ENCODE measurements at regions not wholly inside any gene's neighbourhood (a gene's known extent, or its start where the extent isn't known, plus 50 kb on each side); places are given as distances from the start of the nearest gene placed in this dataset.

DNA sequence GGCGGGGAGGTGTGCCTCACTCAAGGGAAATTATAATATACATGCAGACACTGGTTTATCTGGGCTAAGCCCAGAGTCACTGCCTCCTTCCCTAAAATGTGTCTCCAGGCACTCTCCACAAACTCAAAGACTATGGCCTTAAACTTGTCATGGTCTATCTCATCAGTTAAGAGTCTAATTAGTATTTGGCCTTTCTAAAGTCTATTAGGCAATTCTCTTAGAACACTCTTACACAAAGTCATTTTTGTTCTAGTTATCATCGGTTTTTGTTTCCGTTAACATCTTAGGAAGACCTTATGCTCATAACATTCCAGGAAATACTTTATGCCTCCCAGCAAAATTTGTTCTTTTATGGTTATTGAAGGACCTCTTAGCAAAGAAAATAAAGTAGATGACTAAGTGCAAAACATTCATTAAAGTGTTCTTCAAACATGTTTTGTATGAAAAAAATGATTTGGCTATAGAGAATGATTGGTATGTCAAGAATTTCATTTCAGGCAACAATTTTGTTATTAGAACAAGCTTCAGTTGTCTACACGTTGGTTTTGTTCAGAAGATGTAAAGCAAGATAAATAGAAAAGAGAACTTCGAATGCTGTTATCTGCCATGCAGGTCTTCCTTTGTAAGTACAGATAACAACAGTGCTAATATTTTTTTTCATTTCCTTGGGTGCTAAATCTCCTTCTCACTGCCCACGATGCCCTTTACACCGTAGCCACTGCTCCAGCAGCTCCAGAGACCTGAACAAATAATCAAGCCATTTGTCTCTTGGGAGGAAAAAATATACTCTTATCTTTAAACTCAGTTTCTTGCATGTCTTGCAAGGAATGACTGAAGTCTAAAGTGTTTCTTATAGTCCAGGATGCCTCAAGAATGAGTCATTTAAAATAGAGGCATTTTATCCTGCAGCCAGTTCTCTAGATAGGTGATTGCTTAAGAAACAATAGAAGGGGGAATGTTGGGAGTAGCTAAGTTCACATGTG lies 170.4 kb downstream of the HTR1B start:
- no peak for TF ChIP-seq CTCF (IDR thresholded peaks at IDR 0.05 in 4 of 5, conservative IDR thresholded peaks at IDR 0.05 in 1 of 5)
- TF ChIP-seq POLR2A (IDR thresholded peaks at IDR 0.05) = no peak
- in situ Hi-C loops (cut with MboI; ENCODE audit: low sequenced_read_pairs in 4 of 4) (no loop called here), intact Hi-C loops (cut with DNase I; ENCODE audit: low total_unique reads) (no loop called here)
- no peaks in the 10 kb centered on the region for H3K36me3 ChIP-seq
- ATAC-seq (no peak), DNase-seq (no peak)
- H3K9me3 ChIP-seq = no peaks in the 10 kb centered on the region
- no peak overlapping the region for H3K4me3 ChIP-seq
- H3K27ac ChIP-seq = no peak overlapping the region
- no peaks in the 10 kb centered on the region for H3K4me1 ChIP-seq
- H3K27me3 ChIP-seq = no peaks in the 10 kb centered on the region

GRCh38 chr6:77290798-77291197 lies 172.5 kb downstream of the HTR1B start:
- DNase-seq = no peak
- TF ChIP-seq POLR2A (IDR thresholded peaks at IDR 0.05) = no peak
- Histone ChIP-seq H3K27me3 (no peaks in the 10 kb centered on the region), H3K9me3 (no peaks in the 10 kb centered on the region), H3K4me3 (no peak overlapping the region), H3K36me3 (no peaks in the 10 kb centered on the region), H3K27ac (no peak overlapping the region), H3K4me1 (no peaks in the 10 kb centered on the region)
- in situ Hi-C loops (cut with MboI; ENCODE audit: low sequenced_read_pairs in 4 of 4) (no loop called here), intact Hi-C loops (cut with DNase I; ENCODE audit: low total_unique reads) (no loop called here)
- no peak for ATAC-seq

- TF ChIP-seq POLR2A (IDR thresholded peaks at IDR 0.05) (no peak), CTCF (IDR thresholded peaks at IDR 0.05 in 4 of 5, conservative IDR thresholded peaks at IDR 0.05 in 1 of 5) (no peak)
- H3K36me3 ChIP-seq = no peaks in the 10 kb centered on the region
- H3K4me1 ChIP-seq = no peaks in the 10 kb centered on the region
- H3K9me3 ChIP-seq = no peaks in the 10 kb centered on the region
- H3K27ac ChIP-seq = no peak overlapping the region
- DNase-seq (no peak), ATAC-seq (no peak)
- intact Hi-C loops (cut with DNase I; ENCODE audit: low total_unique reads) = no loop called here
- in situ Hi-C loops (cut with MboI; ENCODE audit: low sequenced_read_pairs in 4 of 4) = no loop called here
- no peak overlapping the region for H3K4me3 ChIP-seq
- no peaks in the 10 kb centered on the region for H3K27me3 ChIP-seq
Measured at GRCh38 chr6:77286541-77286940, 176.8 kb downstream of the HTR1B start.

GRCh38 chr6:77273929-77274328 lies 189.4 kb downstream of the HTR1B start:
- Histone ChIP-seq H3K9me3 (no peaks in the 10 kb centered on the region), H3K36me3 (no peaks in the 10 kb centered on the region), H3K27me3 (no peaks in the 10 kb centered on the region), H3K4me3 (no peak overlapping the region), H3K4me1 (no peaks in the 10 kb centered on the region), H3K27ac (no peak overlapping the region)
- no peak for DNase-seq
- intact Hi-C loops (cut with DNase I; ENCODE audit: low total_unique reads) (no loop called here), in situ Hi-C loops (cut with MboI; ENCODE audit: low sequenced_read_pairs in 4 of 4) (no loop called here)
- no peak for ATAC-seq
- TF ChIP-seq POLR2A (IDR thresholded peaks at IDR 0.05) = no peak
- no peak for TF ChIP-seq CTCF (IDR thresholded peaks at IDR 0.05 in 4 of 5, conservative IDR thresholded peaks at IDR 0.05 in 1 of 5)

DNA sequence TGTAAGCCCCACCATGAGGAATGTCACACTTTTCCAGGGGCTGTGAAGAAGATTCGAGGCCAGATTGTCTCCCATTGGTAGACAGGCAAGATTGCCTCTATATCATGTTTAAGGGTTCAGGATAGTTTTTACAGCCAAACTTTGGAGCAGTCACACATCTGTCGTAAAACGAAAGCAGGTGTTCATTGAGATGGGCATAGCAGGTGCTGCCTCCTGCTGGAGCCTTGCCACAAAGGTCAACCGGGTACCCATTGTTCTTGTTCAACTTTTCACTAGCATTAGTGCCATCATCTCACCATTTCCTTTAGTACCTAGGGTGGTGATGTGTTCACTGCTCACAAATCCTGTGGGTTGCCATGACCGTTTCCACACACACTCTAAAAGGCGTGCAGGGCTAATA lies 198.3 kb downstream of the HTR1B start:
- no peak for TF ChIP-seq POLR2A (IDR thresholded peaks at IDR 0.05)
- TF ChIP-seq CTCF (IDR thresholded peaks at IDR 0.05 in 4 of 5, conservative IDR thresholded peaks at IDR 0.05 in 1 of 5) = no peak
- no peak for DNase-seq
- ATAC-seq = no peak
- H3K4me3 ChIP-seq = no peak overlapping the region
- intact Hi-C loops (cut with DNase I; ENCODE audit: low total_unique reads) (no loop called here), in situ Hi-C loops (cut with MboI; ENCODE audit: low sequenced_read_pairs in 4 of 4) (no loop called here)
- no peaks in the 10 kb centered on the region for H3K4me1 ChIP-seq
- H3K27me3 ChIP-seq = no peaks in the 10 kb centered on the region
- no peak overlapping the region for H3K27ac ChIP-seq
- H3K9me3 ChIP-seq = no peaks in the 10 kb centered on the region
- H3K36me3 ChIP-seq = no peaks in the 10 kb centered on the region

Measured in gastrocnemius medialis (tissue), 4 donors.